Psoas muscle (tissue), 7 donors: ENCODE measurements at regions not wholly inside any gene's neighbourhood (a gene's known extent, or its start where the extent isn't known, plus 50 kb on each side); places are given as distances from the start of the nearest gene placed in this dataset.

ENCODE experiments used
- ATAC-seq, 4 donors: fragments of 200-7000 bp; cut with Tn5 transposase; one replicate each; pipeline ENCODE4 v1.9.1; 2020; ENCODE audit warnings: moderate library complexity in 3 of 4, mild to moderate bottlenecking in 2 of 4
- DNase-seq, 2 donors: peaks; one replicate each; pipeline ENCODE4 v3.0.0-alpha.2; 2020
- H3K27ac ChIP-seq: fragments of 200-600 bp; one replicate; pipeline ENCODE4 v1.8.0; 2022
- H3K27me3 ChIP-seq, 3 donors: fragments of 200-600 bp in 1 of 3; one replicate each; pipeline versions ENCODE4 v1.6.1 to v1.8.0; 2013 to 2022; ENCODE audit warnings: low read length in 2 of 3, mild to moderate bottlenecking in 2 of 3, moderate library complexity in 1 of 3; ENCODE audit not compliant: insufficient read depth in 3 of 3
- H3K36me3 ChIP-seq, 2 donors: fragments of 200-600 bp in 1 of 2; one replicate each; pipeline versions ENCODE4 v1.6.1 to v1.8.0; 2013 to 2022; ENCODE audit warnings: low read depth in 1 of 2, mild to moderate bottlenecking in 1 of 2, moderate library complexity in 1 of 2; ENCODE audit not compliant: insufficient read depth in 1 of 2
- H3K4me1 ChIP-seq: fragments of 200-600 bp; one replicate; pipeline ENCODE4 v1.8.0; 2022
- H3K4me3 ChIP-seq: fragments of 200-600 bp; one replicate; pipeline ENCODE4 v1.8.0; 2022; ENCODE audit warnings: mild to moderate bottlenecking
- H3K9me3 ChIP-seq: fragments of 200-600 bp; one replicate; pipeline ENCODE4 v1.8.0; 2022
- CTCF ChIP-seq: fragments of 200-600 bp; IDR thresholded peaks from one replicate; pipeline ENCODE4 v1.8.0; 2022; ENCODE audit warnings: antibody characterized with exemption
- WGBS, 3 donors: extraction: QIAGEN DNeasy Blood & Tissue Kit; methylation state at CpG; one replicate each; pipeline versions ENCODE4 v1.1.6 to v1.1.7; 2013; 5-methylcytosine and 5-hydroxymethylcytosine counted together
- intact Hi-C, 2 donors: fragments of 100-400 bp; cut with DNase I; formaldehyde crosslinking; loops; one replicate each; pipeline versions ENCODE4 v1.11.0 to v1.14.2; 2022
- donor health status: healthy with polysubstance abuse.
- donor health status: DM: no; HTN: no; CAD: no; lungs with moderate emphysema.
- donor health status: Bipolar disorder and iron deficiency.
- donor health status: healthy.
- donor health status: DM: yes; HTN: yes; CAD: no.
- donor health status: DM: no; HTN: no; CAD: no.
- donor health status: DM: yes; HTN: yes; CAD: no.

DNA sequence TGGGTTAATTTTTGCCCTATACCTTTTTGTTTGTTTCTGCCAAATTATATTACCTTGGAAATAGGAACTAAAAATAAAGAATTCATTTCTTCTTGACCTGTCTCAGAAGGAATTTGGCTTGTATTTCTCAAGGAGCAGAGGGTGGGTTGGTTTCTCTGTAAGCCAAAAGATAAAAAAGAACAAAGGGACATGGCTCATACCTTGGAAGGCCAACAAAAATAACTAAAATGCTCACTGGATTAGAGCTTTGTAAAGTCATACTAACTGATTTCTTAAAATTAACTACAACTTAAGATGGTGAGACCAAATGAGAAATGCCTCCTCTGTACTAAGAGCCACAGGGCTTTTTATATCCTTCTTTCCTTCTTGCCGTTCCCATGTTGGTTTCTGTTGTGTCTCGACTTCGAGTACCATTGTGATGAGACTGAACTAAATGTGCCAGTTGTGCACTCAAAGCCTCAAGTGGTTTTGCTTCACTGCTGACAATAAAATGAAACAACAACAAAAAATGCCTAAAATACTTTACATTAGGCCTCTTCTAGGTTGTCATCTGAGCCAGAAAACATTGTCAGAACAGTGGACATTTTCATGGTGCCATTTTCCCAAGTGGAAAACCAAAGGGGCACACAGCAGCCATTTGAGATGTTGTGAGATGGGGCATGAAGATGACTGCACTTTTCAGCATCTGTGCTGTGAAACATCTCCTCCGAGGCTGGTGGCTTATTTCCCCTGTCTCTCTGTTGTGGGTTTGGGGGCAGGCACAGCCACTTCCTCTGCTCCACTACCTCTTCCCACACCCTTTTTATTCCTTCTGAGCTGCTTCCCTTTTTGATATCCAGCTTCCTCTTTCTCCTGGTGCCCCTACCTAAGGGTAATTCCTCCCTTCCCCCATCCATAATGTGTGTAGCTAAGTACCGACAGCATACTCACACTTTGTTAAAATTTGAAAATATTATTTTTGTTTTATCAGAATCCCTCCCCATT is 51.8 kb upstream of the AGR3 start:
- WGBS, 3 donors, result 85 to 94% (median 87%) methylated on average over 5 of the region's 5 CpGs
- intact Hi-C loops, result no loop called here
- Histone ChIP-seq H3K9me3 (no peaks in the 10 kb centered on the region), H3K4me3 (no peak overlapping the region), H3K36me3 (no peaks in the 10 kb centered on the region), H3K4me1 (no peaks in the 10 kb centered on the region), H3K27ac (no peak overlapping the region), H3K27me3 (peaks cover 0 to 6% (median 0%) of the 10 kb centered on the region in 3 donors)
- no peak for ATAC-seq
- DNase-seq, result no peak
- TF ChIP-seq CTCF, result no peak

- ATAC-seq (no peak), DNase-seq (no peak)
- no peaks in the 10 kb centered on the region for H3K4me1 ChIP-seq
- WGBS, 3 donors, result 89 to 93% (median 93%) methylated on average over 6 of the region's 6 CpGs
- intact Hi-C loops, result no loop called here
- no peaks in the 10 kb centered on the region for H3K36me3 ChIP-seq
- no peak overlapping the region for H3K4me3 ChIP-seq
- no peak overlapping the region for H3K27ac ChIP-seq
- peaks cover 0 to 6% (median 0%) of the 10 kb centered on the region in 3 donors for H3K27me3 ChIP-seq
- no peak for TF ChIP-seq CTCF
- H3K9me3 ChIP-seq, result no peaks in the 10 kb centered on the region
These were observed 53.0 kb upstream of the AGR3 start for GRCh38 chr7:16934722-16935340.

DNA sequence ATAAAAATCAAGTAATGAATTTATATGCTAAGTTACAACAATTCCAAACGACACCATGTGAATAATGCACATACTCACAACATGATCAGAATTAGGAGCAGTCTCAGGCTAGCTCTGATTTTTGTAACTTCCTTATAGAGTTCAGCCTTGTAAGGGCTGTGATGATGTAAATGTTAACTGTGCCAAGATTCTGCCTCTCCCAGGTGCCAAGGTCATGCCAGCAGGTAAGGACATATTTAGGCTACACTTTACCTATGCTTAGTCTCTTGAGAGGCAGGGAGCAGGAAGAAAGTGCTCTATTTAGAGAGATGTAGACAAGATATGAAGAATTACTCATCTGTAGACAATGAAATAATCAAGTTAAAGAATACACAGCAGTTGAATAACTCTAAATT is 53.6 kb upstream of the AGR3 start:
- intact Hi-C loops, result no loop called here
- no peaks in the 10 kb centered on the region for H3K36me3 ChIP-seq
- H3K27ac ChIP-seq, result no peak overlapping the region
- 88% methylated on average over 1 of the region's 1 CpG for WGBS, 3 donors
- no peak overlapping the region for H3K4me3 ChIP-seq
- H3K9me3 ChIP-seq, result no peaks in the 10 kb centered on the region
- DNase-seq (no peak), ATAC-seq (no peak)
- peaks cover 0 to 6% (median 0%) of the 10 kb centered on the region in 3 donors for H3K27me3 ChIP-seq
- TF ChIP-seq CTCF, result no peak
- no peaks in the 10 kb centered on the region for H3K4me1 ChIP-seq

DNA sequence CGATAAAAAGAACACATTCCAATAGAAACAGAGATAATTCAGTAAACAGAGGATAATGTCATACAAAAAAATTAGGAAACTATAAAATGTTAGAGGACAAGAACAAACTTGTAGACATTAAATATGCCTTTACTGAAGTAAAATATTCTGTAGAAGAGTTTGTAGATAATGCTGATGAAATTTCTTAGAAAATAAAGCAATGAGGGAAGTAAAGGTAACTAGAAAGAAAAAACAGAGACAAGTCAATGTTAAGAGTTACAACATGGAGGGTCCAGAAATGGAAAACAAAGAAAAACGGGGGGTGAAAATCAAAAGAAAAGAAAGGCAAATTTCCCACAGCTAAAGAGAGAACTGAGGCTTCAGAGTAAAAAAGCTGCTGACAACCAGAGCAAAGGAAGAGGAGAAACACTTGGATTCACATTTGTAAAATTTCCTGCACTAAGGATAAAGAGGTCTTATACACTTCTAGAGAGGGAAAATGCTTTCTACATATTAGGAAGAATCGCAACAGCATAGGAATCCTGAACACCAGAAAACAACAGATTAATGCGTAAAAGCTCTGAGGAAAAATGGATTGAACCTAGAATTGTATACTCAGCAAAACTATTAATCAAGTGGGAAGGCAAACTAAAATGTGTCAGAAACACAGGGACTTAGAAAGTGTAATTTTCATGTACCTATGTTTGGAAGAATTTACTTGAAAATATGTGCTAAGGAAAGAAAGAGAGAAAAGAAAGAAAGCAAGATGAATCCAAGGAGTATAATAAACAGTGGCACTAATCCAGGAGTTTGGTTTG is 55.0 kb upstream of the AGR3 start:
- intact Hi-C loops, result no loop called here
- no peak overlapping the region for H3K27ac ChIP-seq
- no peaks in the 10 kb centered on the region for H3K4me1 ChIP-seq
- no peak for TF ChIP-seq CTCF
- H3K4me3 ChIP-seq, result no peak overlapping the region
- no peaks in the 10 kb centered on the region for H3K36me3 ChIP-seq
- no peak for ATAC-seq
- H3K27me3 ChIP-seq, result peaks cover 0 to 6% (median 0%) of the 10 kb centered on the region in 3 donors
- no peaks in the 10 kb centered on the region for H3K9me3 ChIP-seq
- no peak for DNase-seq
- 87 to 90% (median 89%) methylated on average over 4 of the region's 4 CpGs for WGBS, 3 donors
